ENCODE measurements at regions not wholly inside any gene's neighbourhood (a gene's known extent, or its start where the extent isn't known, plus 50 kb on each side); places are given as distances from the start of the nearest gene placed in this dataset.

DNA sequence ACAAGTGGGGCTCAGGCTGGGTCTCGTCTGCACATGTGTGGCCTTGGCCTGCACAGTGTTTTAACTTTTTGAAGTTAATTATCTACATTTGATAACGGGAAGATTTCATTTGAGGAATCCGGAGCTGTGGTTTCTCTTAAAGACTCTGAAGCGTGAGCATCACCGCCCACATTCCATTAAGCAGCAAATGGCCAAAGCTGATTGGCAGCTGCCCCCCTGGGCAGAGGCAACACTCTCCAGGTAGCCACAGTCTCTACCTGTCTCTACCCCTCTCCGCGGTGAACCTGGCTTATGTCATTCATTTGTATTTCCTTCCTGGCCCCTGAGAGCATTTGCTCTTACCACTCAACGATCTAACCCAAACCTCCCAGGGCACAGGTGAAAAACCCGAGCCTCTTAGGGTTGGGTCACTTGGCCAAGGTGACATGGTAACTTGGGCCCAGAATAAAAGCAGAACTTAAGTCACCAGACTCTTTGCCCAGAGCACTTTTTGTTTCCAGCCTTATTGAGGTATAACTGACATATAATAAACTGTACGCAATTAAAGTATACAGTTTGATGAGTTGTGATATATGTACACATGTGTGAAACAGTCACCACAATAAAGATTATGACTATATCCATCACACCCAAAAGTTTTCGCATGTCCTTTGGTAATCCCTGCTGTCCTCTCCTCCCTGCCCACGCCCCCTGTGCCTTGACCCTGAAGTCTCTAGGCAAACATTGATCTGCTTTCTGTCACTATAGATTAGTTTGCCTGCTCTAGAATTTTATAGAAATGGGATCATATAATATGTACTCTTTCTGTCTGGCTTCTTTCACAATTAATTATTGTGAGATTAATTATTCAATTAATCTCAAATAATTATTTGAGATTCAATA, 245.7 kb upstream of the HES1 start:
- Histone ChIP-seq H3K4me3 (ENCODE audit: low read length) (no peak overlapping the region), H3K9me3 (ENCODE audit: low read length) (no peaks in the 10 kb centered on the region), H3K36me3 (ENCODE audit: insufficient read depth, low read length) (no peaks in the 10 kb centered on the region), H3K4me1 (ENCODE audit: insufficient read depth, low read length) (no peaks in the 10 kb centered on the region), H3K27ac (ENCODE audit: low read depth, low read length) (no peak overlapping the region), H3K27me3 (ENCODE audit: insufficient read depth, low read length, poor library complexity, severe bottlenecking) (no peaks in the 10 kb centered on the region)
- Mint-ChIP-seq H3K36me3 (no peaks in the 10 kb centered on the region), H3K27ac (no peak overlapping the region), H3K27me3 (no peaks in the 10 kb centered on the region), H3K9me3 (no peaks in the 10 kb centered on the region), H3K4me3 (no peak overlapping the region), H3K4me1 (no peaks in the 10 kb centered on the region)
- ChIA-PET POLR2A (no interaction called here), CTCF (no interaction called here)
- DNase-seq = no peak

DNA sequence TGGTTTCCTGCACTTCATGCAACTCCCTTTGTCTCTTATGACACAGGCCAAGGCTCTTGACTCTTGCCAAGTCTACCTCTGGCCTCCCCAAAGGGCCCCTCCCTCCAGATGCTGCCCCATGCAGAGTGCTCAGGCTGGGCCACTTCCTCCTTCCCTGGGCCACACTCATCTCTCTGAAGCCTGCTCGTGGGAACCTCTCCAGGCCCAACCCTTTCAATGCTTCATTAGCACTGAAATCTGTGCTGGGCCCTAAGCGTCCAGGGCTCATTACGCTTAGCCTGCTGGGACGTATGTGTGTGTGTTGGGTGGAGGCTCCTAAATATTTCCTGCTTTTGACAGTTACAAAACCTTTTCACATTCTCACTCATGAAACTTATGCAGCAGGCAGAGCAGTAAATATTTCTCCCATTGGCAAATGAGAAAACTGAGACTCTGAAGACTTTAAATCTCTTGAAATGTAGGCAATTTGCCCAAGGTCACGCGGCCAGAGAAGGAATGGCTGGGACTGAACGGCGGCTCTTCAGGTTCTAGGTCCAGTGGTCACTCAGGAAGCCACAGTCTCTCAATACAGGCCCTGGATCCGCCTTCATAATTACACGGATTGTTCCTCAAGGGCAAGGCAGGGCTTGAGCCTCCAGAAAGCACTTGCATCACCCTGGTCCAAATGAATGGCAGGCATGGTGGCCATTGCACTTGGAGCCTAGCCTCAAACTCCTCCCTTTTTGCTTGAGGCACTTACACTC, 241.7 kb upstream of the HES1 start:
- Histone ChIP-seq H3K4me1 (ENCODE audit: insufficient read depth, low read length) (no peaks in the 10 kb centered on the region), H3K27ac (ENCODE audit: low read depth, low read length) (no peak overlapping the region), H3K9me3 (ENCODE audit: low read length) (no peaks in the 10 kb centered on the region), H3K4me3 (ENCODE audit: low read length) (no peak overlapping the region), H3K27me3 (ENCODE audit: insufficient read depth, low read length, poor library complexity, severe bottlenecking) (no peaks in the 10 kb centered on the region), H3K36me3 (ENCODE audit: insufficient read depth, low read length) (no peaks in the 10 kb centered on the region)
- H3K27me3 Mint-ChIP-seq = no peaks in the 10 kb centered on the region
- H3K4me3 Mint-ChIP-seq = no peak overlapping the region
- no peaks in the 10 kb centered on the region for H3K4me1 Mint-ChIP-seq
- ChIA-PET POLR2A (no interaction called here), CTCF (no interaction called here)
- no peak overlapping the region for H3K27ac Mint-ChIP-seq
- no peaks in the 10 kb centered on the region for H3K9me3 Mint-ChIP-seq
- H3K36me3 Mint-ChIP-seq = no peaks in the 10 kb centered on the region
- no peak for DNase-seq

DNA sequence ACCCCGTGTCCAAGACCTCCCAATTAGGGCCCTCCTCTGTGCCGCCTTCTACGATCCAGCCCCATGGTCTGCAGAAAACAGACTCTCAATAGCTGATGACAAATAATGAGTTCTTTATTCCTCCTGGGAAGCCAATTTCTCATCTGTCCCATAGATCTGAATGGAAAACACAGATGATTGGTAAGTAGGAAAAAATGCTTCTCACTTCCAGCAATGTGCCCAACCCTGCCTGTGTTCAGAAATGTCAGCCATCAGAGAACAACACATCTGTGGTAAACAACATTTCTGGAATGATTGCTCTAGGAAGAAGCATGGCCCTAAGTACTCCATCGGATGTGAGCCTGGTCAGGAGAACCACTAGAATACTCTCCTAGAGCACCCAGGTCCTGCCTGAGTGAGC, 240.5 kb upstream of the HES1 start:
- Mint-ChIP-seq H3K27me3 (no peaks in the 10 kb centered on the region), H3K9me3 (no peaks in the 10 kb centered on the region), H3K36me3 (no peaks in the 10 kb centered on the region), H3K27ac (no peak overlapping the region), H3K4me3 (no peak overlapping the region), H3K4me1 (no peaks in the 10 kb centered on the region)
- H3K36me3 ChIP-seq (ENCODE audit: insufficient read depth, low read length) = no peaks in the 10 kb centered on the region
- CTCF ChIA-PET = no interaction called here
- no peaks in the 10 kb centered on the region for H3K27me3 ChIP-seq (ENCODE audit: insufficient read depth, low read length, poor library complexity, severe bottlenecking)
- H3K4me1 ChIP-seq (ENCODE audit: insufficient read depth, low read length) = no peaks in the 10 kb centered on the region
- no peak overlapping the region for H3K27ac ChIP-seq (ENCODE audit: low read depth, low read length)
- POLR2A ChIA-PET = no interaction called here
- no peak for DNase-seq
- no peaks in the 10 kb centered on the region for H3K9me3 ChIP-seq (ENCODE audit: low read length)
- no peak overlapping the region for H3K4me3 ChIP-seq (ENCODE audit: low read length)

DNA sequence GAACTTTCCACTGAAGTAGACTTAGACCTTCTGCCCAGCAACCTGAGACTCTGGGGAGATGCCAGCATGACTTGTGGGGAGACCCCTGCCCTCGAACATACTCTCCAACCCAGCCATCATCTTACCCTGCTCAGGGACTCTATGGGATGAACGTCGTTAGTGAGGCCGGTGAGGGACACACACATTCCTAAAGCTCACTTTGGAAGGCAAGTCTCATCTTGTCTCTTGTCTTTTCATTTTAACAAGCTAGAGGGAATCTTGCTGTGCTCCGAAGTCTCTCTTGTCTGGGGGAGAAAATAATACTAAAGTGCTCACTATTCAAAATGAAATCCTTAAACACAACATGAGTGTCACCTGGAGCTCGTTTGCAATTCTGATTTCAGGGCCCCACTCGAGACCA, 239.5 kb upstream of the HES1 start:
- H3K4me3 ChIP-seq (ENCODE audit: low read length) = no peak overlapping the region
- no peaks in the 10 kb centered on the region for H3K4me1 Mint-ChIP-seq
- ChIA-PET CTCF (no interaction called here), POLR2A (no interaction called here)
- H3K27ac Mint-ChIP-seq = no peak overlapping the region
- H3K36me3 Mint-ChIP-seq = no peaks in the 10 kb centered on the region
- no peaks in the 10 kb centered on the region for H3K4me1 ChIP-seq (ENCODE audit: insufficient read depth, low read length)
- no peak overlapping the region for H3K4me3 Mint-ChIP-seq
- no peaks in the 10 kb centered on the region for H3K27me3 ChIP-seq (ENCODE audit: insufficient read depth, low read length, poor library complexity, severe bottlenecking)
- no peaks in the 10 kb centered on the region for H3K27me3 Mint-ChIP-seq
- no peaks in the 10 kb centered on the region for H3K36me3 ChIP-seq (ENCODE audit: insufficient read depth, low read length)
- H3K9me3 Mint-ChIP-seq = no peaks in the 10 kb centered on the region
- no peaks in the 10 kb centered on the region for H3K9me3 ChIP-seq (ENCODE audit: low read length)
- no peak for DNase-seq
- H3K27ac ChIP-seq (ENCODE audit: low read depth, low read length) = no peak overlapping the region

DNA sequence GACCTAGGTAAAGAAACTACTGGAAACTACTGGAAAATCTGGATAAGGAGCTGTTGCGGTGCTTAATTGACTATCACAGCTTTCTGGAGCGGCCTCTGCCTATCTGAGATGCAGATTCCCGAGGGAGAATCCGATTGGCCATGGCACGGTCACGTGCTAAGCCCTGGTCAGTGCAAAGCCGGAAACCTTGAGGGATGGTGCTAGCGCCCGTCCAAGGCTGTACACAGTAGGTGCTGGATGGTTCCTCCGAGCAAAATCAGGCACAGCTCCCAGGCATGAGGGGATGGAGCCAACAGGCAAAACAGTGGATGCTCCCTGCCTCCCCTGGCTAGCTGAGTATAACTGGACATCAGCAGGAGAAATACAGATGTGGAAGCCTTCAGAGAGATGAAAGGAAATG, 238.7 kb upstream of the HES1 start:
- H3K36me3 Mint-ChIP-seq = no peaks in the 10 kb centered on the region
- H3K27me3 Mint-ChIP-seq = no peaks in the 10 kb centered on the region
- Histone ChIP-seq H3K4me3 (ENCODE audit: low read length) (no peak overlapping the region), H3K27me3 (ENCODE audit: insufficient read depth, low read length, poor library complexity, severe bottlenecking) (no peaks in the 10 kb centered on the region), H3K36me3 (ENCODE audit: insufficient read depth, low read length) (no peaks in the 10 kb centered on the region), H3K4me1 (ENCODE audit: insufficient read depth, low read length) (no peaks in the 10 kb centered on the region), H3K27ac (ENCODE audit: low read depth, low read length) (no peak overlapping the region), H3K9me3 (ENCODE audit: low read length) (no peaks in the 10 kb centered on the region)
- DNase-seq = no peak
- H3K9me3 Mint-ChIP-seq = no peaks in the 10 kb centered on the region
- no peaks in the 10 kb centered on the region for H3K4me1 Mint-ChIP-seq
- POLR2A ChIA-PET = no interaction called here
- CTCF ChIA-PET = no interaction called here
- no peak overlapping the region for H3K4me3 Mint-ChIP-seq
- no peak overlapping the region for H3K27ac Mint-ChIP-seq

DNA sequence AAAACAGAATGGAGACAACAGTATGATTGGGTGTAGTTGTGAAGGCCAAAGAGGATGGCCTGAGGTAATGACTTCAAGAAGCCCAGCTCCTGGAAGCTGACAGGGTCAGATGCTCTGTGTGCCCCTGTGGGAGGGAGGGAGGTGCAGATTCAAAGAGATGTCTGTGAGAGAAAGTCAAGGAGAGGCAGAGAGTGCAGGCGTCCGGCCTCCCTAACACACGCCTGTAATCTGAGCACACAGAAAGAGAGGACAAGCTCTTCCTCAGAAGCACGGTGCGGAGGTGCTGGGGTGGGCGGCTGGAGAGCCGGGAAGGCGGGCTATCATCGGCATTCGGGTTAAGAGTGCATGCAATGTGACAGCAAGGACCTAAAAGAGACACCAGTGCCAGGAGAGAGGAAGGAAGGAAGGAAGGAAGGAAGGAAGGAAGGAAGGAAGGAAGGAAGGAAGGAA, 238.2 kb upstream of the HES1 start:
- no peaks in the 10 kb centered on the region for H3K27me3 Mint-ChIP-seq
- Histone ChIP-seq H3K27me3 (ENCODE audit: insufficient read depth, low read length, poor library complexity, severe bottlenecking) (no peaks in the 10 kb centered on the region), H3K36me3 (ENCODE audit: insufficient read depth, low read length) (no peaks in the 10 kb centered on the region), H3K4me3 (ENCODE audit: low read length) (no peak overlapping the region), H3K9me3 (ENCODE audit: low read length) (no peaks in the 10 kb centered on the region), H3K27ac (ENCODE audit: low read depth, low read length) (no peak overlapping the region), H3K4me1 (ENCODE audit: insufficient read depth, low read length) (no peaks in the 10 kb centered on the region)
- POLR2A ChIA-PET = no interaction called here
- H3K27ac Mint-ChIP-seq = no peak overlapping the region
- CTCF ChIA-PET = no interaction called here
- H3K4me3 Mint-ChIP-seq = no peak overlapping the region
- H3K4me1 Mint-ChIP-seq = no peaks in the 10 kb centered on the region
- no peak for DNase-seq
- no peaks in the 10 kb centered on the region for H3K36me3 Mint-ChIP-seq
- H3K9me3 Mint-ChIP-seq = no peaks in the 10 kb centered on the region

DNA sequence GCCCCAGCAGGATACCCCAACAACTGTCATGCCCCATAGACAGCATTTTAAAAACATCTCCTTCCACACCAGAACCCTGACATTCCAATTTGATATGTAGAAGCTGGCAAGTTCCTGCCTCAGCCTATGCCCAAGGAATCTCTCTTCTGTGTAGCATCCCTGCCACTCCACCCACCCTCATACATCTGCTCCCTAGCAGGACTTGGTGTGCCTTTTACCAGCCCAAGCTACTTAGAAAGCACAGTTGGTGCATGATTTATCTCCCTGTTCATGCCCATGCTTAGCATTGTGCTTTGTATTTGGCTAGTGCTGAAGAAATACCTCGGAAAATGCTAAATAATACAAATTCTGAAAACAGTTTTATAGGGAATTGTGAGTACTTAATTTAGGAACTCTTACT, 236.9 kb upstream of the HES1 start:
- peaks cover under 1 to 2% of the 10 kb centered on the region in 2 donors for H3K27me3 Mint-ChIP-seq
- H3K4me3 Mint-ChIP-seq = no peak overlapping the region
- Histone ChIP-seq H3K27me3 (ENCODE audit: insufficient read depth, low read length, poor library complexity, severe bottlenecking) (no peaks in the 10 kb centered on the region), H3K4me3 (ENCODE audit: low read length) (no peak overlapping the region), H3K36me3 (ENCODE audit: insufficient read depth, low read length) (no peaks in the 10 kb centered on the region), H3K9me3 (ENCODE audit: low read length) (no peaks in the 10 kb centered on the region), H3K4me1 (ENCODE audit: insufficient read depth, low read length) (no peaks in the 10 kb centered on the region), H3K27ac (ENCODE audit: low read depth, low read length) (no peak overlapping the region)
- H3K4me1 Mint-ChIP-seq = no peaks in the 10 kb centered on the region
- DNase-seq = no peak
- no peaks in the 10 kb centered on the region for H3K36me3 Mint-ChIP-seq
- H3K27ac Mint-ChIP-seq = no peak overlapping the region
- H3K9me3 Mint-ChIP-seq = no peaks in the 10 kb centered on the region
- POLR2A ChIA-PET = no interaction called here
- CTCF ChIA-PET = no interaction called here

DNA sequence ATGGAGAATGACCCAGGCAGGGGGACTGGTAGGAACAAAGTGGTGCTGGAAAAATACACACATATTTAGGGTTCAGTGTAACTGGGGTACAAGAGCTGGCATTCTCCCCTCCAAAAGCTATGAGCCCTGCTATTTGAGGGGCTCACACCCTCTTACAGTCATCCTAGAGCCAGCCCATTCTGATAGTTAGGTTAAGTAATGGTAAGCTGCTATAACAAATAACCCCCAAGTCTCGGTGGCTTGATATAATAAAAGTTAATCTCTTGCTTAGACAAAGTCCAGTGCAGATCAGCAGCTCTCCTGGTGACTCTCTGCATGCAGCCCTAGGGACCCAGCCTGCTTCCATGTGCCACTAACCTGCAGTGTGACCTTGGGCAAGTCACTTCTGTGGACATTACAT, 234.9 kb upstream of the HES1 start:
- ChIA-PET POLR2A (no interaction called here), CTCF (no interaction called here)
- no peaks in the 10 kb centered on the region for H3K4me1 ChIP-seq (ENCODE audit: insufficient read depth, low read length)
- Mint-ChIP-seq H3K36me3 (no peaks in the 10 kb centered on the region), H3K27ac (no peak overlapping the region), H3K4me3 (no peak overlapping the region), H3K27me3 (peaks cover 3 to 9% of the 10 kb centered on the region in 2 donors), H3K4me1 (no peaks in the 10 kb centered on the region), H3K9me3 (no peaks in the 10 kb centered on the region)
- H3K4me3 ChIP-seq (ENCODE audit: low read length) = no peak overlapping the region
- H3K27ac ChIP-seq (ENCODE audit: low read depth, low read length) = no peak overlapping the region
- H3K9me3 ChIP-seq (ENCODE audit: low read length) = no peaks in the 10 kb centered on the region
- no peaks in the 10 kb centered on the region for H3K36me3 ChIP-seq (ENCODE audit: insufficient read depth, low read length)
- no peaks in the 10 kb centered on the region for H3K27me3 ChIP-seq (ENCODE audit: insufficient read depth, low read length, poor library complexity, severe bottlenecking)
- no peak for DNase-seq

Measured in CD8-positive, alpha-beta memory T cell (primary cell).